ACC112 (cell line): ENCODE measurements at regions not wholly inside any gene's neighbourhood (a gene's known extent, or its start where the extent isn't known, plus 50 kb on each side); places are given as distances from the start of the nearest gene placed in this dataset.

Source experiments
- H2AFZ ChIP-seq: fragments of 200-600 bp; sonication (generic); one replicate; pipeline ENCODE4 v1.6.0; 2017; ENCODE audit warnings: antibody characterized with exemption, low read length; ENCODE audit not compliant: unreplicated experiment
- H3K27ac ChIP-seq: fragments of 200-600 bp; sonication (generic); 2 replicates; pipeline ENCODE4 v1.5.1; 2014; ENCODE audit warnings: low read depth, mild to moderate bottlenecking, antibody characterized with exemption, low read length, moderate library complexity
- H3K27me3 ChIP-seq: fragments of 200-600 bp; sonication (generic); 2 replicates; pipeline ENCODE4 v1.6.1; 2014; ENCODE audit warnings: mild to moderate bottlenecking, antibody characterized with exemption, low read length, moderate library complexity, mixed read lengths; ENCODE audit not compliant: insufficient read depth
- H3K36me3 ChIP-seq: fragments of 200-600 bp; sonication (generic); 2 replicates; pipeline ENCODE4 v1.6.1; 2016; ENCODE audit warnings: mild to moderate bottlenecking, antibody characterized with exemption, low read length, moderate library complexity, mixed read lengths; ENCODE audit not compliant: insufficient read depth
- H3K4me1 ChIP-seq: fragments of 200-600 bp; sonication (generic); one replicate; pipeline ENCODE4 v1.6.1; 2016; ENCODE audit warnings: low read length, mixed read lengths; ENCODE audit not compliant: insufficient read depth, unreplicated experiment, control insufficient read depth
- H3K4me3 ChIP-seq: fragments of 200-600 bp; sonication (generic); 2 replicates; pipeline ENCODE4 v1.5.1; 2014; ENCODE audit warnings: mild to moderate bottlenecking, low read depth, low read length
- H3K79me2 ChIP-seq: fragments of 200-600 bp; sonication (generic); one replicate; pipeline ENCODE4 v1.6.0; 2016; ENCODE audit warnings: low read length; ENCODE audit not compliant: control insufficient read depth, unreplicated experiment, insufficient read depth

- no peak overlapping the region for H3K27ac ChIP-seq
- no peaks in the 10 kb centered on the region for H3K27me3 ChIP-seq
- no peaks in the 10 kb centered on the region for H3K36me3 ChIP-seq
- no peak overlapping the region for H2AFZ ChIP-seq
- no peaks in the 10 kb centered on the region for H3K79me2 ChIP-seq
- no peak overlapping the region for H3K4me3 ChIP-seq
- H3K4me1 ChIP-seq, result no peaks in the 10 kb centered on the region
Observed at GRCh38 chr7:18216270-18216669, 188.6 kb upstream of the PRPS1L1 start.

GRCh38 chr7:18221377-18222293 is 194.0 kb upstream of the PRPS1L1 start:
- Histone ChIP-seq H3K4me3 (no peak overlapping the region), H3K27ac (no peak overlapping the region), H3K27me3 (no peaks in the 10 kb centered on the region), H2AFZ (no peak overlapping the region), H3K79me2 (no peaks in the 10 kb centered on the region), H3K36me3 (no peaks in the 10 kb centered on the region), H3K4me1 (no peaks in the 10 kb centered on the region)

GRCh38 chr7:18222636-18223035 is 195.0 kb upstream of the PRPS1L1 start:
- Histone ChIP-seq H3K79me2 (no peaks in the 10 kb centered on the region), H3K4me1 (no peaks in the 10 kb centered on the region), H3K4me3 (no peak overlapping the region), H3K27me3 (no peaks in the 10 kb centered on the region), H2AFZ (no peak overlapping the region), H3K36me3 (no peaks in the 10 kb centered on the region), H3K27ac (no peak overlapping the region)

GRCh38 chr7:18224138-18224537 is 196.5 kb upstream of the PRPS1L1 start:
- H3K4me1 ChIP-seq, result no peaks in the 10 kb centered on the region
- no peaks in the 10 kb centered on the region for H3K27me3 ChIP-seq
- no peak overlapping the region for H3K4me3 ChIP-seq
- no peak overlapping the region for H3K27ac ChIP-seq
- no peaks in the 10 kb centered on the region for H3K36me3 ChIP-seq
- no peak overlapping the region for H2AFZ ChIP-seq
- H3K79me2 ChIP-seq, result no peaks in the 10 kb centered on the region

GRCh38 chr7:18225067-18225466 is 197.4 kb upstream of the PRPS1L1 start:
- Histone ChIP-seq H3K4me3 (no peak overlapping the region), H3K27me3 (no peaks in the 10 kb centered on the region), H3K4me1 (no peaks in the 10 kb centered on the region), H3K79me2 (no peaks in the 10 kb centered on the region), H3K27ac (no peak overlapping the region), H2AFZ (no peak overlapping the region), H3K36me3 (no peaks in the 10 kb centered on the region)

- H3K36me3 ChIP-seq, result no peaks in the 10 kb centered on the region
- no peaks in the 10 kb centered on the region for H3K79me2 ChIP-seq
- H3K4me3 ChIP-seq, result no peak overlapping the region
- H3K27me3 ChIP-seq, result 0 out of 2 replicates have a peak, but pooled peaks cover under 1% of the 10 kb centered on the region
- no peak overlapping the region for H3K27ac ChIP-seq
- H3K4me1 ChIP-seq, result no peaks in the 10 kb centered on the region
- no peak overlapping the region for H2AFZ ChIP-seq
Observed at GRCh38 chr7:18226598-18226997, 199.0 kb upstream of the PRPS1L1 start.

GRCh38 chr7:18228686-18229085 is 201.0 kb upstream of the PRPS1L1 start:
- Histone ChIP-seq H3K36me3 (no peaks in the 10 kb centered on the region), H2AFZ (no peak overlapping the region), H3K27me3 (peaks cover 14% of the 10 kb centered on the region), H3K79me2 (no peaks in the 10 kb centered on the region), H3K4me3 (no peak overlapping the region), H3K4me1 (no peaks in the 10 kb centered on the region), H3K27ac (no peak overlapping the region)

- Histone ChIP-seq H3K27me3 (peaks cover 28% of the 10 kb centered on the region), H3K4me3 (no peak overlapping the region), H3K79me2 (no peaks in the 10 kb centered on the region), H3K27ac (no peak overlapping the region), H2AFZ (no peak overlapping the region), H3K36me3 (no peaks in the 10 kb centered on the region), H3K4me1 (no peaks in the 10 kb centered on the region)
Observed at GRCh38 chr7:18230271-18230670, 202.6 kb upstream of the PRPS1L1 start.

GRCh38 chr7:18231854-18232253 is 204.2 kb upstream of the PRPS1L1 start:
- Histone ChIP-seq H2AFZ (no peak overlapping the region), H3K36me3 (no peaks in the 10 kb centered on the region), H3K4me1 (no peaks in the 10 kb centered on the region), H3K27me3 (peaks cover 41% of the 10 kb centered on the region), H3K27ac (no peak overlapping the region), H3K4me3 (no peak overlapping the region), H3K79me2 (no peaks in the 10 kb centered on the region)

GRCh38 chr7:18234519-18234918 is 206.9 kb upstream of the PRPS1L1 start:
- Histone ChIP-seq H3K27ac (no peak overlapping the region), H3K27me3 (peaks cover 55% of the 10 kb centered on the region), H3K36me3 (no peaks in the 10 kb centered on the region), H3K4me1 (no peaks in the 10 kb centered on the region), H3K79me2 (no peaks in the 10 kb centered on the region), H2AFZ (no peak overlapping the region), H3K4me3 (no peak overlapping the region)

GRCh38 chr7:18235819-18236218 is 208.2 kb upstream of the PRPS1L1 start:
- H3K27me3 ChIP-seq, result peaks cover 55% of the 10 kb centered on the region
- no peaks in the 10 kb centered on the region for H3K79me2 ChIP-seq
- H3K27ac ChIP-seq, result no peak overlapping the region
- H3K4me1 ChIP-seq, result no peaks in the 10 kb centered on the region
- H2AFZ ChIP-seq, result no peak overlapping the region
- no peak overlapping the region for H3K4me3 ChIP-seq
- H3K36me3 ChIP-seq, result no peaks in the 10 kb centered on the region
